Testis (tissue), 2 donors: ENCODE measurements at regions not wholly inside any gene's neighbourhood (a gene's known extent, or its start where the extent isn't known, plus 50 kb on each side); places are given as distances from the start of the nearest gene placed in this dataset.

Experiments used
- POLR2A ChIP-seq: fragments of 450-650 bp; IDR thresholded peaks from one replicate; pipeline ENCODE4 v1.6.1; 2017; ENCODE audit warnings: antibody characterized with exemption, mild to moderate bottlenecking, moderate library complexity
- TF ChIP-seq, protein P1 (sequence below), 3 experiments: fragments of 450-650 bp in 2 of 3; fragments of 200-600 bp in 1 of 3; sonication (generic) in 1 of 3; IDR thresholded peaks; one replicate each; pipeline ENCODE4 v1.5.1; 2016 to 2019; ENCODE audit warnings: antibody characterized with exemption in 3 of 3, mild to moderate bottlenecking in 2 of 3, moderate library complexity in 1 of 3

GRCh38 chr1:60665311-60665710 is 417.1 kb upstream of the NFIA start:
- TF ChIP-seq, protein P1, sequence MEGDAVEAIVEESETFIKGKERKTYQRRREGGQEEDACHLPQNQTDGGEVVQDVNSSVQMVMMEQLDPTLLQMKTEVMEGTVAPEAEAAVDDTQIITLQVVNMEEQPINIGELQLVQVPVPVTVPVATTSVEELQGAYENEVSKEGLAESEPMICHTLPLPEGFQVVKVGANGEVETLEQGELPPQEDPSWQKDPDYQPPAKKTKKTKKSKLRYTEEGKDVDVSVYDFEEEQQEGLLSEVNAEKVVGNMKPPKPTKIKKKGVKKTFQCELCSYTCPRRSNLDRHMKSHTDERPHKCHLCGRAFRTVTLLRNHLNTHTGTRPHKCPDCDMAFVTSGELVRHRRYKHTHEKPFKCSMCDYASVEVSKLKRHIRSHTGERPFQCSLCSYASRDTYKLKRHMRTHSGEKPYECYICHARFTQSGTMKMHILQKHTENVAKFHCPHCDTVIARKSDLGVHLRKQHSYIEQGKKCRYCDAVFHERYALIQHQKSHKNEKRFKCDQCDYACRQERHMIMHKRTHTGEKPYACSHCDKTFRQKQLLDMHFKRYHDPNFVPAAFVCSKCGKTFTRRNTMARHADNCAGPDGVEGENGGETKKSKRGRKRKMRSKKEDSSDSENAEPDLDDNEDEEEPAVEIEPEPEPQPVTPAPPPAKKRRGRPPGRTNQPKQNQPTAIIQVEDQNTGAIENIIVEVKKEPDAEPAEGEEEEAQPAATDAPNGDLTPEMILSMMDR (IDR thresholded peaks at IDR 0.05), result no peak
- no peak for TF ChIP-seq POLR2A
